CD1c-positive myeloid dendritic cell (primary cell): ENCODE measurements at regions not wholly inside any gene's neighbourhood (a gene's known extent, or its start where the extent isn't known, plus 50 kb on each side); places are given as distances from the start of the nearest gene placed in this dataset.
"Not testable (repeated sequence)": the region's sequence is repeated elsewhere in the genome, so short reads cannot be mapped to it uniquely, and the experiment has no call there.

Experiments
- DNase-seq: peaks from one replicate; pipeline ENCODE4 v3.0.0-alpha.2; 2016; ENCODE audit errors: extremely low spot score

DNA sequence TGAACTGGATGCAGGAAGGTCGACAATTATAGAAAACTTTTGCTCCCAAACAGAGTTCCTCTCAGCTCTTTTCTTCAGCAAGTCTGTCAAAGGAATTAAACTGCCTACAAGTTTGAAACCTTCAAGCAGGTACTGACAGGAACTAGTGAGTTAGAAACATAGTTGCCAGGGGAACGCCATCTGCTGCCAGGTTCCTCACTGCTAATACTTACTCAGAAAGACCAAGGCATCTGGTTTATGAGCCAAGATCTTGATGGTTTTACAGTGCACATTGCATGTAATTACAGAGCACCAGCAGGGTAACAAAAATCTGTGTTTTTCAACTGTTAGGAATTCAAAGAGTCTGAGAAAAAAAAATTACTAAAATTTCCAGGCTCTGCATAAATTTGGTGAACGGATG is 300.0 kb upstream of the NRG3 start:
- no peak for DNase-seq

DNA sequence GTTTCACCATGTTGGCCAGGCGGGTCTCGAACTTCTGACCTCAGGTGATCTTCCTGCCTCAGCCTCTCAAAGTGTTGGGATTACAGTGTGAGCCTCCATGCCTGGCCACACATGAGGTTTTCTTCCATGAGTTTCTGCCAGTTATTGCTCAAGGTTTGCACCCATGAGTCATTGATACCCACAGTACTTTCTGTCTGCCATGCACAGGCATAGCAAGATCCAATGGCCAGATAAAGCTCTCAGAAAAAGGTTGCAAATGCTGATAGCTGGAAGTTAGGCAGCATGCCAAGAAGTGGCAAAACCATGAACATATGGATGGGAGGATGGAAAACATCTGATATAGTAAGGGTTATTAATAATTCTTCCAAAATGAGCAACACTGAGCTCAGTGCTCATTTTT is 298.7 kb upstream of the NRG3 start:
- DNase-seq, result no peak

GRCh38 chr10:81594991-81595390 is 280.0 kb upstream of the NRG3 start:
- DNase-seq, result no peak

DNA sequence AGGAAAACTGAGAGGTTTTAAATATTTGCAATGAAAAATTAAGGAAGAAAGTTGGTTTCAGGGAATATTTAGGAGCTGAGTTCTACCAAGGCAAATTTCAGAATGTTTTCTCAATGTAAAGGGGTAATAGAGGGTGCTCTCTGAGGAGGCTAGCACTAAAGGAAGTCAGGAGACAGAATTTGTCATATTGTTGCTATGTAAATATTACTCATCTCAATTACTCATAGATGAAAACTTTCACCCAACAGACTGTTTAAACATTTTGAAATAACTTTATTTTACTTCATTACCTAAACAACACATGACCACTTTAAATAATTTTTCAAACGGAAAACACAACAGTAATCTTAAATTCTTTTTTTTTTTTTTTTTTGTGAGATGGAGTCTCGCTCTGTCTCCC is 274.8 kb upstream of the NRG3 start:
- no peak for DNase-seq

DNA sequence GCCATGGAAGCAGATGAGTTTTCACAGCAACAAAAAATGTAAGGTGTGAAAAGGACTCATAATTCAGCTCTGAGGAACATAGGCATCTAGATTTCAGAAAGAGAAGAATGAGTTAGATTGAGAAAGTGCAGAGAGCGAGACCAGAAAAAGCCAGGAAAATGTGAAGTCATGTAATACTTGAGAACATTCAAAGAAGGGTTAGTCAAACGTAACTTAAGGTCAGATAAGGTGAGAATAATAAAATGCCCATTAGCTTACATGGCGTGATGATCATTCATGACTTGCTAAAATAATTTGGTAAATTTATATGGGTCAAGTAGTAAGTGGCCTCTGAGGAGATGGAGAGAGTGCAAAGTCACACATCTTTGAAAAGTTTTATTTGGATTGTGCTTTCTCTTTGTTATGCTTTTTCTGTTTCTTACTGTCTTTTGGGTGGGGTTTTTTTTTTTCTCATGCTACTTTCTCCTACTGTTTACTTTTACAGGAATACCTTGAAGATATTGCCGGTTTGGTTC is 271.8 kb upstream of the NRG3 start:
- no peak for DNase-seq

DNA sequence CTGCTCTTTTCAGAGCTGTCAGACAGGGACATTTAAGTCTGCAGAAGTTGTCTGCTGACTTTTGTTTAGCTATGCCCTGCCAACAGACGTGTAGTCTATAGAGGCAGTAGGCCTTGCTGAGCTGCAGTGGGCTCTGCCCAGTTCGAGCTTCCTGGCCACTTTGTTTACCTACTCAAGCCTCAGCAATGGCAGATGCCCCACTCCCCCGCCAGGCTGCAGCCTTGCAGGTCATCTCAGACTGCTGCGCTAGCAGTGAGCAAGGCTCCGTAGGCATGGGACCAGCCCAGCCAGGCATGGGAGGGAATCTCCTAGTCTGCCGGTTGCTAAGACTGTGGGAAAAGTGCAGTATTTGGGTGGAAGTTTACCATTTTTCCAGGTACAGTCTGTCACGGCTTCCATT is 230.5 kb upstream of the NRG3 start:
- not testable (repeated sequence) for DNase-seq

DNA sequence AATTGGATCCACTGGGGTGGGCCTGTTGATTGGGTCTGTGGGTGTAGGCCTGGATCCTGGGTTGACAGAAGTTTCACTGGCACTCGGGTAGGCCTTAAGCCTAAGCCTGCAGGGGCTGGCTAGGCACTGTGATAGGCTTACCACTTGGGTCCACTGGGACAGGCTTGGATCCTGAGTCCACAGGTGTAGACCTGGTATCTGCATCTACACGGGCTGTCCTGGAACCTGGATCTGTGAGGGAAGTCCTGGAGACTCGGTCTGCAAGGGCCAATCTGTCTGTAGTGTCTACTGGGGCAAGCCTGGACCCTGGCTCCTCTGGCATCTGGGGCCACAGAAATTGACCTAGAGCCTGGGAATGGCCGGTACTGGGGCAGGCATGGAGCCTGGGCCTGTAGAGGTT is 219.0 kb upstream of the NRG3 start:
- DNase-seq, result no peak

DNA sequence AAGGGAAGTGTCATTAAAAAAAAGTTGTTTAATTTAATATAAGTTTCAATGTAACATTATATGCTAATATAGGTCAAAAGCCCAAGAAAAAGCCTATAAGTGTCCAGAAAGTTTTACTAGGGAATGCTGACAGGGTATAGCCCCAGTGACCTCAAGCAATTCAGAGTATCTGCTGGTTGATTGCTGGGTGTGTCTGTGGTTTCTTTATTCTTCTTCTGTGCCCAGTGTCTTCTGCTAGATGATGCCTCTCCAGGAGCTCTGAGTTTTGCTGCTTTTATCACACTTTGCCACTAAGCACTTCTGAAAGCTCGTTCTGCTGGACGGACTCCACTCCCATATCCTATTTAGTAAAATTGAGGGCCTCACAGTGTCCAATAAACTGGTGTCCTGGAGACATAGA is 212.2 kb upstream of the NRG3 start:
- no peak for DNase-seq

DNA sequence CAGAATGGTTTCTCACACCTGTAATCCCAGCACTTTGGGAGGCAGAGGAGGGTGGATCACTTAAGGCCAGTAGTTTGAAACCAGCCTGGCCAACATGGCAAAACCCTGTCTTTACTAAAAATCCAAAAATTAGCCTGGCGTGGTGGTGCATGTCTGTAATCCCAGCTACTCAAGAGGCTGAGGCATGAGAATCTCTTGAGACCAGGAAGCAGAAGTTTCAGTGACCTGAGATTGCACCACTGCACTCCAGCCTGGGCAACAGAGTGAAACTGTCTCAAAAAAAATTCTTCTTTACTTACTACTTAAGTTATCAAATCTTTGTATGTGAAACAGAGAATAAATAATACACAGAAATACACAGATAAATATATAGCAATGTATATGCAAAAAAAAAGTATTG is 210.2 kb upstream of the NRG3 start:
- DNase-seq, result not testable (repeated sequence)

DNA sequence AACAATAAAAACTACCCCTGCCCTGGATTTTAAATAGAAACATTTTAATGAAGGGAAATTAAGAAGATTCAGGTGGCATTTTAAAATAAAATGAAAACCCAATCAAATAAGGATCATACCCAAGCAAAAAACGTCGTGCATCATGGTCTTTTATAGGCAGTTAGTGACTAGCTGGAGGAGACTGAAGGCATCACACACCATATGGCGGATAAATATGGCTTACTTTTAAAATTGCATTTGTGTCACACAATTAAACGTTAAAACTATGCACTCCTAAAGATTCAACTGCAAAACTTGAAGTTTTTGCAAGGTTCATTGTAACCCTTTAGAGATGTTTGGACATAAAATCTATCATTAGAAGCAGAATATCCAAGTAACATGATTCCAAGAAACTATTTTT is 200.1 kb upstream of the NRG3 start:
- DNase-seq, result no peak

GRCh38 chr10:81679291-81679690 is 195.7 kb upstream of the NRG3 start:
- no peak for DNase-seq

GRCh38 chr10:81680359-81680758 is 194.6 kb upstream of the NRG3 start:
- no peak for DNase-seq

- no peak for DNase-seq
These were observed 186.5 kb upstream of the NRG3 start for GRCh38 chr10:81688459-81688858.

DNA sequence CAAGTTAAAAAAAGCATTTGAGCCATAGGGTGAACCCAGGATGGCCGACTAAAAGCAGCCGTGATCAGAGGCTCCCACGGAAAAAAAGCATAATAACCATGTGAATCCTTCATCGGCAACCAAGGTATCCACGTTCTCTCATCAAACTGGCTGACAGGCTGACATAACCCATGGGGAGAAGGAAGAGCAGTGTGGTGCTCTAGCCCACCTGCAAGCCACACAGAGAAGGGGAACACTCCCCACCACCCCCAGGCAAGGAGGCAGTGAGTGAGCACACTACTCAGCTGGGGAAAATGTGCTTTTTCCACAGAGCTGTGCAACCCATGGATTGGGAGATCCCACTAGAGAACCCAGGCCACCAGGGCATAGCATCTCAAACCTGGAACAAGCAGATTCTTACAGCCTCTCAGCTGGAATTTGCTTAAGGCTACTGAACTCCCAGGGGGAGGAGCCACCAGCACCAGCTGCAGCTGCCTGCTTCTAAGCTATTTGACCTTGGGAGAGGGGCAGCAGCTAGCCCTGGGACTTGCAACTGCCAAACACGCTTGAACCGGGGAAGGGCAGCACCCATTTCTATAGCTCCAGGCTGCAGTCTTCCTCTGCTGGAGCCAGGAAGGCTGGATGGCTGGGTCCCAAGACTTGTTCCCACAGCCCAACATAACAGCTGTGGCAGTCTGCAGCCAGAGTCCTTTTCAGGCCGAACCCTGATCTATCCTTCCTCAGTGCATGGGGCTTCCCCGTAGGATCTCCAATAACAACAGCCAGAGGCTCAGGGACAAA is 178.2 kb upstream of the NRG3 start:
- DNase-seq, result no peak

GRCh38 chr10:81704596-81704995 is 170.4 kb upstream of the NRG3 start:
- no peak for DNase-seq

DNA sequence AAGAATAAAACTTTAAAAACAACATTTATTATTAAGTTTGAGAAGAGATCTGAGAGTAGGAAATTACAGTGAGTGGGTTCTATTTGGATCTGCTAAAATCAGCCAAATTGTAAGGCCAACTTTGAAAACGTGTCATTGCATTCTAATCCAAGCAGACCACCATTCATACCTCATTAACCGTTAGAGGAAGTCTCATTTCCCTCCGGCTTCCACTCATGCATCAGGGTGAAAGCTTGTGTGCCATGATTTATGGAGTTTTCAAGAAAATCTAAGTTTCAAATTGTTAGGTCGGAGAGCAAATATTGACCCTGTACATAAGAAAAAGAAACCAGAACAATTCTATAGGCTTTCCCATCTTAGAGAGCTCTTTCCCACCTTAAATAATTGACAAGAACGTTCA is 166.6 kb upstream of the NRG3 start:
- no peak for DNase-seq

- no peak for DNase-seq
These were observed 166.1 kb upstream of the NRG3 start for GRCh38 chr10:81708929-81709328.

DNA sequence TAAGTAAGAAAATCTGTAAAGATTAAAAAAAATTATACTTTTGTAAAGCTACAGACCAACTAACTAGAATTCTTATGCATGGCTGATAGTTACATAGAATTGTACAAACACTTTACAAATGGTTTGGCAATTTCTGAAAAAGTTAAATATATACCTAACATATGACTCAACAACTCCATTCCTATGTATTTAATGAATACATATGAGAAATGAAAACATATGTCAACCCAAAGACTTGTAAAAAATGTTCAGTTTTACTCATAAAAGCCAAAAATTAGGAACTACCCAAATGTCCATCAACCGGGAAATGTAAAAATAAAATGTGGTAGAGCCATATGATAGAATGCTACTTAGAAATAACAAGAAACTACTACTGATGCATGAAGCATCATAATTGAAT is 152.6 kb upstream of the NRG3 start:
- DNase-seq, result no peak

- no peak for DNase-seq
These were observed 150.6 kb upstream of the NRG3 start for GRCh38 chr10:81724431-81724830.

GRCh38 chr10:81725851-81726250 is 149.1 kb upstream of the NRG3 start:
- DNase-seq, result no peak

DNA sequence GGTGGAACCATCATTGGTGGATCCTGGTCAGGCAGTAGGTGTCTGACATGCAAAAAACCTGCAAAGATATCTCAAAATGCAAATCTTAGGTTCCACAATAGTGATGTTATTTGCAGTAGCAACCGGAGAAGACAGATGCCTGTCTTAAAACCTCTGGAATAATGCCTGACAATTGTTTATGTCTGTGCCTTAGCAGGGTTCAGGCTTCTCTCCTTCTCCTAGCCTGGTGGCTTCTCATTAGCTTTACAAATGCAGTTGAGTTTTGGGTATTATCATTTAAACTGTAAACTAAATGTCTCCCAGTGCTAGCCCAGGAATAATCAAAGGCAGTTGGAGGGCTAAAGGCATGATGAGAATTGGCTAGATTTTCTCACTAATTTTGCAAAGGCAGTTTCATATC is 146.3 kb upstream of the NRG3 start:
- no peak for DNase-seq

DNA sequence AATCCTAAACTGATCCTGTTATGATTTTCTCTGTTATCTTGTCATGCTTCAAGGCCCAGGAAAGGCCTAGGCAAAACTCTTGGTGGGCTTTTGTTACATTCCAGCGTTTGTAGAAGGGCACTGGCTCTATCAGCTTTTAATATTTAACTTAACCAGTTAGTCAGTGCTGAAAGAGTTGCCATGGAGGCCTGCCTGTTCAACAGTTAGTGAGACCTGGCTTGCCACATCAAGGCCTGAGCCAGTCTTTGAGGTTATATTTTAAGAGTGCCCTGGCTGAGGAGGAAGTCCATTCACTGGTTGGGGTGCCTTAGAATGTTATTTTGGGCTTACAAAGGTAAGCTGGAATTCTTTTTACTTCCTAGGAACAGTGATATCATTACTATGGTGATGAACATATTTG is 144.1 kb upstream of the NRG3 start:
- DNase-seq, result no peak

GRCh38 chr10:81733542-81733941 is 141.5 kb upstream of the NRG3 start:
- no peak for DNase-seq

- DNase-seq, result not testable (repeated sequence)
These were observed 139.8 kb upstream of the NRG3 start for GRCh38 chr10:81735167-81735566.
